Stimulated activated CD4-positive, alpha-beta T cell treated with anti-CD3 and anti-CD28 coated beads, Interleukin-4, amount 100 ng/mL, for 24 hours (primary cell): ENCODE measurements at regions not wholly inside any gene's neighbourhood (a gene's known extent, or its start where the extent isn't known, plus 50 kb on each side); places are given as distances from the start of the nearest gene placed in this dataset.

ENCODE experiments used
- DNase-seq: peaks from one replicate; pipeline ENCODE4 v3.0.0-alpha.2; 2020

GRCh38 chr9:80082213-80082612, 510.4 kb downstream of the TLE4 start:
- DNase-seq: no peak

- no peak for DNase-seq
Measured at GRCh38 chr9:80078826-80079225, 507.1 kb downstream of the TLE4 start.

GRCh38 chr9:80077059-80077458, 505.3 kb downstream of the TLE4 start:
- DNase-seq: no peak

GRCh38 chr9:80076162-80076561, 504.4 kb downstream of the TLE4 start:
- DNase-seq: no peak

GRCh38 chr9:80074439-80074838, 502.7 kb downstream of the TLE4 start:
- DNase-seq: no peak

- DNase-seq: no peak
Measured at GRCh38 chr9:80072451-80072850, 500.7 kb downstream of the TLE4 start.

- DNase-seq: no peak
Measured at GRCh38 chr9:80070071-80070742, 498.4 kb downstream of the TLE4 start.

GRCh38 chr9:80066931-80067330, 495.2 kb downstream of the TLE4 start:
- DNase-seq: no peak

- DNase-seq: no peak
Measured at GRCh38 chr9:80062567-80062966, 490.8 kb downstream of the TLE4 start.

- DNase-seq: no peak
Measured at GRCh38 chr9:80061940-80062339, 490.2 kb downstream of the TLE4 start.

GRCh38 chr9:80061096-80061495, 489.3 kb downstream of the TLE4 start:
- no peak for DNase-seq

GRCh38 chr9:80059979-80060378, 488.2 kb downstream of the TLE4 start:
- DNase-seq: no peak

GRCh38 chr9:80059191-80059590, 487.4 kb downstream of the TLE4 start:
- no peak for DNase-seq

GRCh38 chr9:80052830-80053229, 481.1 kb downstream of the TLE4 start:
- DNase-seq: no peak

- no peak for DNase-seq
Measured at GRCh38 chr9:80049096-80049782, 477.5 kb downstream of the TLE4 start.

GRCh38 chr9:80046481-80046880, 474.7 kb downstream of the TLE4 start:
- no peak for DNase-seq

GRCh38 chr9:80041821-80042220, 470.1 kb downstream of the TLE4 start:
- DNase-seq: no peak

- DNase-seq: no peak
Measured at GRCh38 chr9:80040457-80040856, 468.7 kb downstream of the TLE4 start.

- no peak for DNase-seq
Measured at GRCh38 chr9:80030801-80031200, 459.0 kb downstream of the TLE4 start.

GRCh38 chr9:80028501-80028900, 456.7 kb downstream of the TLE4 start:
- no peak for DNase-seq

GRCh38 chr9:80025796-80026520, 454.2 kb downstream of the TLE4 start:
- no peak for DNase-seq

GRCh38 chr9:80025131-80025530, 453.4 kb downstream of the TLE4 start:
- no peak for DNase-seq

GRCh38 chr9:80020530-80020929, 448.8 kb downstream of the TLE4 start:
- no peak for DNase-seq

- DNase-seq: no peak
Measured at GRCh38 chr9:80020056-80020455, 448.3 kb downstream of the TLE4 start.
